PC-3 (cell line): ENCODE measurements at regions not wholly inside any gene's neighbourhood (a gene's known extent, or its start where the extent isn't known, plus 50 kb on each side); places are given as distances from the start of the nearest gene placed in this dataset.

Source experiments
- ATAC-seq: fragments of 200-7000 bp; cut with Tn5 transposase; 2 replicates; pipeline ENCODE4 v1.9.1; 2020; ENCODE audit warnings: mild to moderate bottlenecking, moderate library complexity
- BruUV-seq: library from RNA; stranded (reverse); fragments of 400-500 nt; replicated peaks from 2 replicates; lab custom pipeline; 2021; lab: Mats Ljungman, UMichigan
- CTCF ChIA-PET: fragments of 300-600 bp; sonication (Branson Sonifier 250); formaldehyde crosslinking; loops from one replicate; lab custom pipeline; 2022; ENCODE audit warnings: antibody characterized with exemption; lab: Charles Lee
- POLR2A ChIA-PET: fragments of 300-600 bp; sonication (Branson Sonifier 250); formaldehyde crosslinking; loops from one replicate; lab custom pipeline; 2022; ENCODE audit warnings: antibody characterized with exemption; ENCODE audit not compliant: unreplicated experiment; lab: Charles Lee
- DNase-seq: peaks from one replicate; pipeline ENCODE4 v3.0.0-alpha.2; 2015
- H2AFZ ChIP-seq: fragments of 300-600 bp; sonication (generic); 2 replicates; pipeline ENCODE4 v1.6.0; 2016; ENCODE audit warnings: antibody characterized with exemption, low read length
- H3F3A ChIP-seq: fragments of 300-600 bp; sonication (generic); one replicate; pipeline ENCODE4 v1.6.0; 2017; ENCODE audit warnings: antibody characterized with exemption, low read length, control low read depth, mild to moderate bottlenecking; ENCODE audit not compliant: unreplicated experiment
- H3K27ac ChIP-seq: fragments of 300-600 bp; sonication (generic); 2 replicates; pipeline ENCODE4 v1.5.1; 2016; ENCODE audit warnings: mild to moderate bottlenecking, low read length
- H3K27me3 ChIP-seq: fragments of 300-600 bp; sonication (generic); 2 replicates; pipeline ENCODE4 v1.6.1; 2016; ENCODE audit warnings: low read length, mixed read lengths
- H3K36me3 ChIP-seq: fragments of 300-600 bp; sonication (generic); 2 replicates; pipeline ENCODE4 v1.6.1; 2016; ENCODE audit warnings: low read depth, mixed run types, low read length, mixed read lengths
- H3K4me1 ChIP-seq: fragments of 300-600 bp; sonication (generic); 2 replicates; pipeline ENCODE4 v1.5.1; 2016; ENCODE audit warnings: low read length; ENCODE audit not compliant: insufficient read depth
- H3K4me2 ChIP-seq: fragments of 300-600 bp; sonication (generic); 2 replicates; pipeline ENCODE4 v1.6.0; 2016; ENCODE audit warnings: low read length
- H3K4me3 ChIP-seq: fragments of 300-600 bp; sonication (generic); 2 replicates; pipeline ENCODE4 v1.5.1; 2016; ENCODE audit warnings: mild to moderate bottlenecking, low read length, mixed read lengths
- H3K79me2 ChIP-seq: fragments of 300-600 bp; sonication (generic); 2 replicates; pipeline ENCODE4 v1.6.1; 2017; ENCODE audit warnings: low read length, mixed read lengths
- H3K9ac ChIP-seq: fragments of 300-600 bp; sonication (generic); 2 replicates; pipeline ENCODE4 v1.6.0; 2016; ENCODE audit warnings: mild to moderate bottlenecking, low read length
- H3K9me2 ChIP-seq: fragments of 300-600 bp; sonication (generic); replicated peaks from 2 replicates; pipeline ENCODE4 v1.6.1; 2016; ENCODE audit warnings: mixed run types, low read length, mixed read lengths
- H3K9me3 ChIP-seq: fragments of 300-600 bp; sonication (generic); 2 replicates; pipeline ENCODE4 v1.6.1; 2016; ENCODE audit warnings: low read length, mixed read lengths
- H4K20me1 ChIP-seq: fragments of 300-600 bp; sonication (generic); 2 replicates; pipeline ENCODE4 v1.6.1; 2016; ENCODE audit warnings: low read length, mixed read lengths
- EZH2 ChIP-seq: fragments of 300-600 bp; sonication (generic); IDR thresholded peaks from one replicate; pipeline ENCODE4 v1.6.1; 2017; ENCODE audit warnings: antibody characterized with exemption, mild to moderate bottlenecking, low read length; ENCODE audit not compliant: unreplicated experiment
- EZH2phosphoT487 ChIP-seq: fragments of 300-600 bp; sonication (generic); IDR thresholded peaks from 2 replicates; pipeline ENCODE4 v1.6.1; 2018; ENCODE audit warnings: mild to moderate bottlenecking, antibody characterized with exemption, low read length, borderline replicate concordance
- intact Hi-C: fragments of 100-400 bp; cut with micrococcal nuclease; formaldehyde crosslinking; loops from 2 replicates; pipeline ENCODE4 v1.9.0; 2023
- TF ChIP-seq, protein P1 (sequence below): fragments of 300-600 bp; sonication (generic); conservative IDR thresholded peaks from 2 replicates; pipeline ENCODE4 v1.5.1; 2017; ENCODE audit warnings: antibody characterized with exemption, low read depth, mild to moderate bottlenecking, low read length

- ATAC-seq (no peak), DNase-seq (no peak)
- no peaks in the 10 kb centered on the region for H4K20me1 ChIP-seq
- H3K79me2 ChIP-seq, result no peaks in the 10 kb centered on the region
- no peak overlapping the region for H3K4me3 ChIP-seq
- H2AFZ ChIP-seq, result no peak overlapping the region
- no peaks in the 10 kb centered on the region for H3F3A ChIP-seq
- H3K9me3 ChIP-seq, result no peaks in the 10 kb centered on the region
- CTCF ChIA-PET, result no interaction called here
- no peak overlapping the region; the same call in 1 of the 2 replicates for H3K4me2 ChIP-seq
- POLR2A ChIA-PET, result no interaction called here
- H3K9ac ChIP-seq, result no peak overlapping the region
- intact Hi-C loops, result no loop called here
- TF ChIP-seq, protein P1, sequence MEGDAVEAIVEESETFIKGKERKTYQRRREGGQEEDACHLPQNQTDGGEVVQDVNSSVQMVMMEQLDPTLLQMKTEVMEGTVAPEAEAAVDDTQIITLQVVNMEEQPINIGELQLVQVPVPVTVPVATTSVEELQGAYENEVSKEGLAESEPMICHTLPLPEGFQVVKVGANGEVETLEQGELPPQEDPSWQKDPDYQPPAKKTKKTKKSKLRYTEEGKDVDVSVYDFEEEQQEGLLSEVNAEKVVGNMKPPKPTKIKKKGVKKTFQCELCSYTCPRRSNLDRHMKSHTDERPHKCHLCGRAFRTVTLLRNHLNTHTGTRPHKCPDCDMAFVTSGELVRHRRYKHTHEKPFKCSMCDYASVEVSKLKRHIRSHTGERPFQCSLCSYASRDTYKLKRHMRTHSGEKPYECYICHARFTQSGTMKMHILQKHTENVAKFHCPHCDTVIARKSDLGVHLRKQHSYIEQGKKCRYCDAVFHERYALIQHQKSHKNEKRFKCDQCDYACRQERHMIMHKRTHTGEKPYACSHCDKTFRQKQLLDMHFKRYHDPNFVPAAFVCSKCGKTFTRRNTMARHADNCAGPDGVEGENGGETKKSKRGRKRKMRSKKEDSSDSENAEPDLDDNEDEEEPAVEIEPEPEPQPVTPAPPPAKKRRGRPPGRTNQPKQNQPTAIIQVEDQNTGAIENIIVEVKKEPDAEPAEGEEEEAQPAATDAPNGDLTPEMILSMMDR, result no peak
- TF ChIP-seq EZH2phosphoT487 (no peak), EZH2 (no peak)
- H3K4me1 ChIP-seq, result peaks cover 19% of the 10 kb centered on the region
- H3K27me3 ChIP-seq, result no peaks in the 10 kb centered on the region
- H3K9me2 ChIP-seq, result no peaks in the 10 kb centered on the region
- peak overlapping the region; percentile 55 for H3K27ac ChIP-seq
- no TSS peak for BruUV-seq
- no peaks in the 10 kb centered on the region for H3K36me3 ChIP-seq
Measured at GRCh38 chr2:226439337-226439736, 360.3 kb downstream of the IRS1 start.

DNA sequence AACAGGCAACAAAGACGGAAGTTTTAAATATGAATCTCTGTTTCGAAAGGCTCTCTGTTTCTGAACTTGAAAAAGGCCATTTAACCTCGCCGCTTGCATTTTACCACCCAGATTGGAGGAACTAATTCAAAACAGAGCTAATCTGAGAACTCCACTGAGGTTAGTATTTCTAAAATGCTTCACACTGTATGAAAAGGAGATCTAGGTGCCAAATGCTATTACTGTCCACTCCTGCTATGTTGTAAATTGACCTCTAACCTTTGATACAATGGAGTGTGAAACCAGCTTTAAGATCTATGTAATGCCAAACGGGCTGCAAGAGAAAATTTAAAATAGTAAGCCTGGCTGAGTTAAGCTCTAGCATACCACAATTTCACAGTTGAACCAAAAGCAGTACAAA lies 364.5 kb downstream of the IRS1 start:
- no peak for DNase-seq
- no peaks in the 10 kb centered on the region for H3K9me3 ChIP-seq
- no peaks in the 10 kb centered on the region for H3K9me2 ChIP-seq
- POLR2A ChIA-PET, result no interaction called here
- no peaks in the 10 kb centered on the region for H3F3A ChIP-seq
- H3K4me2 ChIP-seq, result no peak overlapping the region
- ATAC-seq, result no peak
- CTCF ChIA-PET, result no interaction called here
- H3K27ac ChIP-seq, result no peak overlapping the region
- H3K27me3 ChIP-seq, result no peaks in the 10 kb centered on the region
- H3K36me3 ChIP-seq, result no peaks in the 10 kb centered on the region
- intact Hi-C loops, result no loop called here
- no peaks in the 10 kb centered on the region for H4K20me1 ChIP-seq
- BruUV-seq, result no TSS peak
- peaks cover 17% of the 10 kb centered on the region for H3K4me1 ChIP-seq
- TF ChIP-seq, protein P1, result no peak
- TF ChIP-seq EZH2phosphoT487 (no peak), EZH2 (no peak)
- H3K79me2 ChIP-seq, result no peaks in the 10 kb centered on the region
- H2AFZ ChIP-seq, result no peak overlapping the region
- no peak overlapping the region for H3K9ac ChIP-seq
- no peak overlapping the region for H3K4me3 ChIP-seq

GRCh38 chr2:226434702-226435101 lies 364.9 kb downstream of the IRS1 start:
- Histone ChIP-seq H3K9me3 (no peaks in the 10 kb centered on the region), H3K9ac (no peak overlapping the region), H2AFZ (no peak overlapping the region), H3K27me3 (no peaks in the 10 kb centered on the region), H4K20me1 (no peaks in the 10 kb centered on the region), H3K4me3 (no peak overlapping the region), H3K4me1 (peaks cover 13% of the 10 kb centered on the region), H3K27ac (no peak overlapping the region), H3K36me3 (no peaks in the 10 kb centered on the region), H3F3A (no peaks in the 10 kb centered on the region), H3K9me2 (no peaks in the 10 kb centered on the region), H3K4me2 (no peak overlapping the region), H3K79me2 (no peaks in the 10 kb centered on the region)
- ChIA-PET CTCF (no interaction called here), POLR2A (no interaction called here)
- intact Hi-C loops, result no loop called here
- DNase-seq (no peak), ATAC-seq (no peak)
- TF ChIP-seq EZH2, result no peak
- no peak for TF ChIP-seq EZH2phosphoT487
- no TSS peak for BruUV-seq
